HG03135 (cell line): ENCODE measurements at regions not wholly inside any gene's neighbourhood (a gene's known extent, or its start where the extent isn't known, plus 50 kb on each side); places are given as distances from the start of the nearest gene placed in this dataset.

Source experiments
- ATAC-seq: cut with Tn5 transposase; IDR thresholded peaks from one replicate; pipeline ENCODE4 v1.9.1; 2021; ENCODE audit warnings: mild to moderate bottlenecking, moderate library complexity; ENCODE audit not compliant: unreplicated experiment

DNA sequence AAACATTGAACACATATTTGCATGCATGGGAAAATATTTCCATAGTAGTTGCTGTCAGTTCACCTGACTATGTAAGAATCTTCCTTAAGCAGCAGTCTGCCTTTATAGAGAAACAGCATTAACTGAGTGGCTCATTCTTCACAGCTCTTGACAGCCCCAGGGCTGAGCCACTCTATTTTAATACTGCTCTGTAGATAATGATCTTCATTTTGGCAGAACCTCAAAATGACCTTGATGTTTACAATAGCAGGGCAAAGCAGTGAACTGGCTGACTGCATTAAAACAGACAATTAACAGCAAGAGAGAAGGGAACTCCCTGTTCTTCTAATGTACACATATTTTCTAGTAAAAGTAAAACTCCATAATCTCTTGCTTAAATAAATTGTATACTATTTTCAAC is 580.6 kb upstream of the SOX11 start:
- no peak for ATAC-seq

DNA sequence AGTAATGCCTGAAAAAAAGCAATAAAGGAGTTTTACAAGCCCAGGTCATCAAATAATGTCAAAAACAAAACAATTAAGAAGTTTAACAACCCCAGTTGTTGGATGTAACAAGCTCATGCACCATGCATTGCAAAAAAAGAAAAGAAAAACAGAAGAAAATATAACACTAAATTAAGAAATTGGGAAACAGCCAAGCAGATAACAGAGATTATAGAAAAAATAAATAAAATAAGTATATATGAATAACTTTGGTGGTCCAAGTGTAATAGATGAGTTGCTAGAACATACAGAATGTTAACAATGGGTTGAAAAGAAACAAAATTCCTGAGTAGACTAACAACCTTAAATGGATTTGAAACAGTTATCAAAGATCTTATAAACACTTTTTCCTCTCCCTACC is 573.1 kb upstream of the SOX11 start:
- no peak for ATAC-seq

DNA sequence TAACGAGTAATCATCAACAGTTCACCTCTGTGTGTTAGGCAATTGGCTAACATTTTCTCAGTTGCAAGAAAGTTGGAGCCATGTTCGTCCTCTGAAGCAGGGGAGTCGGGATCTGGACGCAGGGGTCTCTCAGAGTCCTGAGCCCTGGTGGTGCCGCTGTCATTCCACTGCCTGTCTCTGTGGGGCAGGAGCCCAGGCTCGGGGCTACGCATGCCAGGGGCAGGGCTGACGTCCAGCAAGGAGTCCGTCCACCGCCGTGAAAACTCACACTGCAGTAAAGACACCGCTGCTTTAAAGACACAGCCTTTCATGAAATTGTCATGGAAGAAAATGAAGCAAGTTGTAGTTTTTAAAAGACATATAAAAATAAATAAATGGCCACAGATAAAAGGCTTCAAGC is 571.1 kb upstream of the SOX11 start:
- ATAC-seq, result no peak

- no peak for ATAC-seq
Observed at GRCh38 chr2:5121642-5122041, 570.5 kb upstream of the SOX11 start.

GRCh38 chr2:5123582-5124196 is 568.5 kb upstream of the SOX11 start:
- ATAC-seq, result no peak

DNA sequence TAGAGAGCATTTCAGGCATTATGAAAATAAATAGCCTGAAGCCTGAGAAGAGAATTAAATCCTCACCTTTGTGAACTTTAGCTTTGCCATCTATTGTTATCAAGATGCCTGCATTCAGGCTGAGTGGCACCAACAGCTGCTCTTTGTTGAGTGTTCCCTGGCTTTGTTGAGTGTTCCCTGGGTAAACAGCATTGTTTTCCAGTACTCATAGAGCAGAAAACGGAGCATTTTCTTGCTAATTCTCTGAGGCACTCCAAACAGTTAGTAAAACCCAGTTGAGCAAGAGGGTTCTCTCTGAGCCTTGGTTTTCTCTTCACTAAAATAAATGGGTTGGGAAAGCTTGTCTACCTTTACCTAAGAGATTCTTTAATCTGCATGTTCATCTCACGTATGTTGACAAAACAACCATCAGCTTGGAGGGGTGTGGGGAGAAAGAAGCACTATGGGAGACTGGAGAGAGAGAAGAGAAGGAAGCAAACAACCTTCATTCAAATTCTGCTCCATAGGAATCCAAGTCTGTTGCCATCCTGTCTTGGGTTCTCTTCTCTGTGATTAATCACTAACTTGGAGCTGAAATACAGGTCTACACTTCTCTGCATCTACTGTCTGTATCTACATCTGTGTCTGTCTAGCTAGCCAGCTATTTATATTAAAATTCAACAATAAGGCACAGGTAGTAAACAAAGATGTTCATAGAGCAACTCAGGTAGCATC is 567.0 kb upstream of the SOX11 start:
- ATAC-seq, result no peak

DNA sequence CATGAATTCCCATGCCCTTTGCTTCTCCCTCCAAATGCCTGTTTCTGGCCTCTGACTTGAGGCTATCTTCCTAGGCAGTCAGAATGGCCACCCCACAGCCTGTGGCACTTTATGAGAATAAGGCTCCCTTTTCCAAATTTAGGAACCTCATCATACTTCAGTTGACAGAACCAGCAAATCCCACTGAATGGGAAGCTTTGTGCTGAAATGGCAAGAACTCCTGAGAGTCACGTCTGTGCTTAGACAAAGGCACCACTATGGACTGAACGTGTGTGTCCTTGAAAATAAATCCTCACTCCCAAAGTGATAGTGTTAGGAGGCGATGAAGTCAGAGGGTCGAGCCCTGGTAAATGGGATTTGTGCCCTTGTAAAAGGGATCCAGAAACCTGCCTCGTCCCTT is 559.9 kb upstream of the SOX11 start:
- ATAC-seq, result no peak

GRCh38 chr2:5140347-5140746 is 551.8 kb upstream of the SOX11 start:
- ATAC-seq, result no peak

DNA sequence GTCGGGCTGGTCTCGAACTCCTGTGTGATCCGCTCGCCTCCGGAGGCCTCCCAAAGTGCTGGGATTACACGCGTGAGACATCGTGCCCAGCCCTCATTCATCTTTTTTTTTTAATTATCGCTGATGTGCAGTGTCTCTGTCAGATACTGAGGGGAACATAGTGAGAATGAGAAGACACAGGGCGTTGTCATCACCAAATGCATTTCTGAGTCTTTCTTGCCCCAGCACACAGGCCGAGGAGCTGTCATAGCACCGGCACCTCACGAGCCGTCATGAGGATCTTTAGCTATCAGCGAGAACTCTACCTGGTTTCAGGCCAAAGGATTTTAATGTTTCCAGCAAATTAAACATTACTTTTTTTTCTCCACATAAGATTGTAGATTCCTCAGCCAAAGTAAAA is 548.0 kb upstream of the SOX11 start:
- no peak for ATAC-seq

DNA sequence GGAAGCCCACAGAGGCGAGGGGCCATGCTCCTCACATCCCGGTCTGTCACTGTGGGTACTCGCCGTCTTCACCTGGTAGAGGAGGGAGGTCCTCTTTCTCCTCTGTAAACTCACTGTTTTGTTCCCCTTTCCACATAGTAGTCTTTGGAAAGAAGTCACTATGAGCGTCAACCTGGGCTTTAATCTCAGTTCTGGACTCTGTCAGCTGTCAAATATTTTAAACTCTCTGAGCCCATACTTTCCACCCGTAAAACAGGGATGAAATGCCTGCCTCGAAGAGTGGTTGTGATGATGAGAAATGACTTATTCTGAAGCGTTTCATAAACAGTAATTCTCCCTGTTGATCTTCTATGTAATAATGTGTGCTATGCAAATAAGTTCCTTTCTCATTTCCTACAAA is 547.1 kb upstream of the SOX11 start:
- ATAC-seq, result no peak

- no peak for ATAC-seq
Observed at GRCh38 chr2:5145801-5146200, 546.4 kb upstream of the SOX11 start.

DNA sequence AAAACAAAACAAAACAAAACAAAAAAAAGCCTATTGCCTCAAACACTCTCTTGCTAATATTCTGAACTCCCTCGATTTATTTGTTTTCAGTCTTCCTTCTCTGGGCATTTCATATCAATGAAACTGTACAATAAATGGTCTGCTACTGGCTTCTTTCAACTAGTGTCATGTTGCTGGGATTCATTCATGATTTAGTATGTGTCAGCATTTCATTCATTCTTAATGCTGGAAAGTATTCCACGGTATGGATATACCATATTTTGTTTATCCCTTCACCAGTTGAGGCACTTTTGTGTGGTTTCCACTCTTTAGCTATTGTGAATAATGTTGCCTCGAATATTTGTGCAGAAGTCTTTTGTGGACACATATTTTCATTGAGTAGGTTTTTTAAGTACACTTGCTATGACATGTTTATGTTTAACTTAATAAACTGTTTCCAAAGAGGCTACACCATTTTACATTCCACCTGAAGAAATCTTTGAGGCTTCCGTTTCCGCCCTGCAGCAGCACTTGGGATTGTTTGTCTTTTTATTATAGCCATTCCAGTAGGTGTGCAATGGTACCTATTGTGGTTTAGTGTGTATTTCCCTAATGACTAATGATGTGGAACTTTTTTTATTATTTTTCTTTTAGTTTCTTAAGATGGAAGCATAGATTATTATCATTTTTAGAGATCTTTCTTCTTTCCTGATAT is 543.6 kb upstream of the SOX11 start:
- ATAC-seq, result no peak

- ATAC-seq, result no peak
Observed at GRCh38 chr2:5150871-5151270, 541.3 kb upstream of the SOX11 start.

- ATAC-seq, result no peak
Observed at GRCh38 chr2:5164776-5165525, 527.2 kb upstream of the SOX11 start.

- no peak for ATAC-seq
Observed at GRCh38 chr2:5172923-5173322, 519.3 kb upstream of the SOX11 start.

DNA sequence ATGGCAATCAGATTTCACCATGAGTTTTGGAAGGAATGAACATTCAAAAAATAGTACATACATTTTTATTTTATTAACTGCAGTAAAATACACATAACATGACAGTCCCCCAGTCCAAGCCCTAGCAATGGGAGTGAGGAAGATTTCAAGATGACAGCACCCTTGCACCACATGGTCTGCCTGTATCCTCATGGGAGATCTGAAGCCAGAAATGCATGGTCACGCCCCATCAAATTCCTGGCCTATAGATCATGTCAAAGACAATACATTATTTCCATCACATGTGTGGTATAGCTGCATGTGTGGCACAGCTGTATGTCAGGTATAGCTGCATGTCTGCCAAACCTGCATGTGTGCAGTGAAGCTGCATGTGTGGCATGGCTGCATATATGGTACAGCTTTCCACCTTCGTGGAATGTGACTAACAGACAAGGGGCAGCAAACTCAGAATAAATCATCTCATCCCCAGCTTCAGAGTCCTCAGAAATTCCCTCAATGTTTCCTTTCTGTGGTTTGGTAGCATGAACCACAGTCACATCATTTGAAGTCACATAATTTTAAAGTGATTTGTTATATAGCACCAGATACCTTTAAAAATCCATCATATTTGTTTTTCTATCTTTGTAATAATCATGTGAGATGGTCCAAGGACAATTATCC is 518.2 kb upstream of the SOX11 start:
- ATAC-seq, result no peak

GRCh38 chr2:5175231-5175630 is 517.0 kb upstream of the SOX11 start:
- ATAC-seq, result no peak

GRCh38 chr2:5176764-5177163 is 515.4 kb upstream of the SOX11 start:
- ATAC-seq, result no peak

DNA sequence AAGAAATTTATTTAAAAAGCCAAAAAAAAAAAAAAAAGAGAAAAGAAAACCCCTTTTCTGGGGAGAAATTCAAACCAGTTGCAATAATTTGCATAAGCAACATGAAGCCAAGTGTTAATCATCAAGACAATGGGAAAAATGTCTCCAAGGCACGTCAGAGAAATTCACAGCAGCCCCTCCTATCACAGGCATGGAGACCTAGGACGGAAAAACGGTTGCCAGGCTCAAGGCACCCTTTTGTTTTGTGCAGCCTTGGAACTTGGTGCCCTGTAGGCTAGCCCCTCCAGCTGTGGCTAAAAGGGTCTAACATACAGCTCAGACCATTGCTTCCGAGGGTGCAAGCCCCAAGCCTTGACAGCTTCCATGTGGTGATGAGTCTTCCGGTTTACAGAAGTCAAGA is 509.2 kb upstream of the SOX11 start:
- no peak for ATAC-seq

DNA sequence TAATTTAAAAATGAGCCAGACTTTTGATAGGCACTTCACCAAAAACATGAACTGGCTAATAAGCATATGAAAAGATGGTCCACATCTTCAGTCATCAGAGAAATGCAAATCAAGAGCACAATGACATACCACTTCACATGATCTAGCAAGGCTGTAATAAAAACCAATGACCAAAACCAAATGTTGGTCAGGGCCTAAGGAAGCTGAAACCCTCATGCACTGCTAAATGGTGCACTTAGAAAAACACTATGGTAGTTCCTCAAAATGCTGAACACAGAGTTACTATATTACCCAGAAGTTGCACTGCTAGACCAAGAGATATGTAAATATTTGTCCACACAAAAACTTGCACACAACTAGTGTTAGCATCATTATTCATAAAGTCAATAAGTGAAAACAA is 504.9 kb upstream of the SOX11 start:
- ATAC-seq, result no peak

DNA sequence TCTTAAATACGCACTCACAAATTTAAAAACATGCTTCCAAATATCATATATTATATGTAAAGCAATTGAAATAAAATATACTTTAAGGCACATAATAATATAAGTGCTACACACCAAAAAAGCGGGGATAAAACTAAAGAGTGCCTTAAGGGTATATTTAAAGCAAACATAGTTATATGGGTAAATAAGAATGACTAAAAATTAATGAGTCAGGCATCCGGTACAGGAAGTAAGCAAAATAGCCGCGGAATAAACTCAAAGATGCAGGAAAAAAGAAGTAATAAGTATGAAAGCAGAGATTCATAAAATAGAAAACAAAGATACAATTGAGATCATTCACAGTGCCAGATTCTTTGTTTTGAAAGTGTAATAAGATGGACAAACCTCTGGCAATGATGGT is 503.5 kb upstream of the SOX11 start:
- no peak for ATAC-seq
